Testis (tissue), 2 donors: ENCODE measurements at regions not wholly inside any gene's neighbourhood (a gene's known extent, or its start where the extent isn't known, plus 50 kb on each side); places are given as distances from the start of the nearest gene placed in this dataset.

ENCODE experiments used
- CTCF ChIP-seq, 3 experiments: fragments of 450-650 bp in 2 of 3; fragments of 200-600 bp in 1 of 3; sonication (generic) in 1 of 3; IDR thresholded peaks; one replicate each; pipeline ENCODE4 v1.5.1; 2016 to 2019; ENCODE audit warnings: antibody characterized with exemption in 3 of 3, mild to moderate bottlenecking in 2 of 3, moderate library complexity in 1 of 3
- POLR2A ChIP-seq: fragments of 450-650 bp; IDR thresholded peaks from one replicate; pipeline ENCODE4 v1.6.1; 2017; ENCODE audit warnings: antibody characterized with exemption, mild to moderate bottlenecking, moderate library complexity

GRCh38 chr17:51365090-51365489 lies 104.7 kb downstream of the UTP18 start:
- no peak for TF ChIP-seq CTCF (IDR thresholded peaks at IDR 0.05)
- TF ChIP-seq POLR2A, result no peak
